ENCODE measurements at regions not wholly inside any gene's neighbourhood (a gene's known extent, or its start where the extent isn't known, plus 50 kb on each side); places are given as distances from the start of the nearest gene placed in this dataset.

- no peak for DNase-seq (ENCODE audit: low spot score)
These were observed 242.6 kb upstream of the NT5C1B start for GRCh38 chr2:18831916-18832510.

GRCh38 chr2:18830962-18831361, 241.6 kb upstream of the NT5C1B start:
- DNase-seq (ENCODE audit: low spot score): no peak

GRCh38 chr2:18829976-18830375, 240.6 kb upstream of the NT5C1B start:
- DNase-seq (ENCODE audit: low spot score): no peak

GRCh38 chr2:18829251-18829902, 240.0 kb upstream of the NT5C1B start:
- no peak for DNase-seq (ENCODE audit: low spot score)

- no peak for DNase-seq (ENCODE audit: low spot score)
These were observed 238.9 kb upstream of the NT5C1B start for GRCh38 chr2:18828296-18828695.

- DNase-seq (ENCODE audit: low spot score): no peak
These were observed 236.5 kb upstream of the NT5C1B start for GRCh38 chr2:18825838-18826237.

GRCh38 chr2:18824915-18825314, 235.5 kb upstream of the NT5C1B start:
- no peak for DNase-seq (ENCODE audit: low spot score)

GRCh38 chr2:18824325-18824790, 235.0 kb upstream of the NT5C1B start:
- no peak for DNase-seq (ENCODE audit: low spot score)

GRCh38 chr2:18821431-18821830, 232.1 kb upstream of the NT5C1B start:
- no peak for DNase-seq (ENCODE audit: low spot score)

GRCh38 chr2:18820966-18821365, 231.6 kb upstream of the NT5C1B start:
- DNase-seq (ENCODE audit: low spot score): no peak

- no peak for DNase-seq (ENCODE audit: low spot score)
These were observed 230.2 kb upstream of the NT5C1B start for GRCh38 chr2:18819566-18819965.

- no peak for DNase-seq (ENCODE audit: low spot score)
These were observed 225.0 kb upstream of the NT5C1B start for GRCh38 chr2:18814387-18814786.

- no peak for DNase-seq (ENCODE audit: low spot score)
These were observed 215.2 kb upstream of the NT5C1B start for GRCh38 chr2:18804536-18804935.

GRCh38 chr2:18803141-18803939, 214.0 kb upstream of the NT5C1B start:
- DNase-seq (ENCODE audit: low spot score): no peak

- no peak for DNase-seq (ENCODE audit: low spot score)
These were observed 211.0 kb upstream of the NT5C1B start for GRCh38 chr2:18800240-18800971.

- no peak for DNase-seq (ENCODE audit: low spot score)
These were observed 210.0 kb upstream of the NT5C1B start for GRCh38 chr2:18799397-18799796.

GRCh38 chr2:18797133-18797845, 207.9 kb upstream of the NT5C1B start:
- DNase-seq (ENCODE audit: low spot score): no peak

GRCh38 chr2:18795906-18796305, 206.5 kb upstream of the NT5C1B start:
- DNase-seq (ENCODE audit: low spot score): no peak

- no peak for DNase-seq (ENCODE audit: low spot score)
These were observed 203.3 kb upstream of the NT5C1B start for GRCh38 chr2:18792684-18793083.

GRCh38 chr2:18792226-18792629, 202.9 kb upstream of the NT5C1B start:
- no peak for DNase-seq (ENCODE audit: low spot score)

GRCh38 chr2:18791172-18791797, 201.9 kb upstream of the NT5C1B start:
- DNase-seq (ENCODE audit: low spot score): no peak
